H1 (cell line): ENCODE measurements at regions not wholly inside any gene's neighbourhood (a gene's known extent, or its start where the extent isn't known, plus 50 kb on each side); places are given as distances from the start of the nearest gene placed in this dataset.

Source experiments
- CTCF ChIA-PET: fragments of 300-600 bp; sonication (Branson Sonifier 250); formaldehyde crosslinking; loops from one replicate; lab custom pipeline; 2021; ENCODE audit not compliant: partially characterized antibody; lab: Charles Lee
- POLR2A ChIA-PET: fragments of 300-600 bp; sonication (Branson Sonifier 250); formaldehyde crosslinking; loops from one replicate; lab custom pipeline; 2021; ENCODE audit warnings: inconsistent platforms; ENCODE audit not compliant: partially characterized antibody; lab: Charles Lee
- DNase-seq, 2 experiments: peaks; one replicate each; pipeline versions ENCODE4 v3.0.0 to v3.0.0-alpha.2; 2010 to 2022; ENCODE audit warnings: low spot score in 2 of 2, low read depth in 1 of 2, mixed read lengths in 1 of 2
- FAIRE-seq: peaks from 2 replicates; lab custom pipeline; 2011; peaks lifted over from hg19 to GRCh38; lab: Jason Lieb, UNC
- H2AFZ ChIP-seq: 2 replicates; pipeline ENCODE4 v1.8.1; 2012; ENCODE audit warnings: low read length, inconsistent platforms
- H2AK5ac ChIP-seq: 2 replicates; pipeline ENCODE4 v1.6.1; 2013; ENCODE audit warnings: low read depth, low read length
- H2BK120ac ChIP-seq: replicated peaks from 2 replicates; pipeline ENCODE3; 2013; ENCODE audit warnings: low read depth, low read length, inconsistent platforms
- H2BK12ac ChIP-seq: 2 replicates; pipeline ENCODE4 v1.6.1; 2013; ENCODE audit warnings: low read depth, low read length
- H2BK15ac ChIP-seq: 2 replicates; pipeline ENCODE4 v1.6.1; 2013; ENCODE audit warnings: low read length
- H2BK20ac ChIP-seq: 2 replicates; pipeline ENCODE4 v1.6.1; 2013; ENCODE audit warnings: low read length
- H2BK5ac ChIP-seq: 2 replicates; pipeline ENCODE4 v1.6.1; 2013; ENCODE audit warnings: low read depth, low read length
- H3K14ac ChIP-seq: 2 replicates; pipeline ENCODE4 v1.6.1; 2013; ENCODE audit warnings: inconsistent platforms; ENCODE audit not compliant: insufficient read length
- H3K18ac ChIP-seq: 2 replicates; pipeline ENCODE4 v1.6.1; 2013; ENCODE audit warnings: low read length; ENCODE audit errors: extremely low read depth
- H3K23ac ChIP-seq: 2 replicates; pipeline ENCODE4 v1.6.1; 2013; ENCODE audit warnings: inconsistent platforms; ENCODE audit not compliant: insufficient read length
- H3K23me2 ChIP-seq: 2 replicates; pipeline ENCODE4 v1.6.1; 2013; ENCODE audit warnings: low read depth, low read length
- H3K27ac ChIP-seq: 2 replicates; pipeline ENCODE4 v1.6.1; 2011; ENCODE audit warnings: low read depth, low read length, inconsistent platforms
- H3K27me3 ChIP-seq, 4 experiments: replicated peaks in 1 of 4; 1 replicate in 1 of 4; 2 replicates in 3 of 4; pipeline versions ENCODE4 v1.6.1 to v1.8.1; 2011 to 2013; ENCODE audit warnings: low read length in 3 of 4, mild to moderate bottlenecking in 3 of 4, inconsistent platforms in 2 of 4, mixed read lengths in 2 of 4, moderate library complexity in 1 of 4; ENCODE audit not compliant: control insufficient read depth in 3 of 4, insufficient read depth in 3 of 4; ENCODE audit errors: extremely low read depth in 1 of 4
- H3K36me3 ChIP-seq, 4 experiments: 2 replicates each; pipeline versions ENCODE4 v1.6.1 to v1.8.1; 2011 to 2013; ENCODE audit warnings: mild to moderate bottlenecking in 4 of 4, low read length in 3 of 4, moderate library complexity in 2 of 4, control low read depth in 1 of 4, inconsistent platforms in 1 of 4; ENCODE audit not compliant: insufficient read depth in 4 of 4, control insufficient read depth in 2 of 4
- H3K4ac ChIP-seq: replicated peaks from 2 replicates; pipeline ENCODE3; 2013; ENCODE audit warnings: low read length, low read depth, mixed read lengths, inconsistent platforms; ENCODE audit not compliant: insufficient read length
- H3K4me1 ChIP-seq, 4 experiments: replicated peaks in 1 of 4; 1 replicate in 1 of 4; 2 replicates in 3 of 4; pipeline versions ENCODE4 v1.6.1 to v1.8.1; 2011 to 2013; ENCODE audit warnings: low read length in 3 of 4, inconsistent platforms in 2 of 4, mixed read lengths in 1 of 4; ENCODE audit not compliant: insufficient read depth in 4 of 4, control insufficient read depth in 3 of 4
- H3K4me2 ChIP-seq, 2 experiments: 2 replicates each; pipeline versions ENCODE4 v1.6.1 to v1.8.1; 2011 to 2013; ENCODE audit warnings: low read depth in 2 of 2, low read length in 2 of 2, control low read depth in 1 of 2, inconsistent platforms in 1 of 2, mild to moderate bottlenecking in 1 of 2; ENCODE audit not compliant: insufficient read depth in 1 of 2
- H3K4me3 ChIP-seq, 4 experiments: fragments of 200-600, 300-600 bp in 1 of 4; sonication (generic), shearing (Covaris generic), sonication (Bioruptor Twin) in 1 of 4; 2 replicates each; pipeline versions ENCODE4 v1.5.1 to v1.8.1; 2011 to 2016; ENCODE audit warnings: low read length in 4 of 4, low read depth in 3 of 4, control low read depth in 2 of 4, inconsistent platforms in 2 of 4, mild to moderate bottlenecking in 2 of 4, mixed read lengths in 1 of 4, moderate library complexity in 1 of 4; ENCODE audit not compliant: insufficient read depth in 2 of 4; ENCODE audit errors: extremely low read depth in 1 of 4
- H3K56ac ChIP-seq: replicated peaks from 2 replicates; pipeline ENCODE3; 2013; ENCODE audit warnings: low read depth, mild to moderate bottlenecking, mixed read lengths, low read length, inconsistent platforms; ENCODE audit not compliant: insufficient read length
- H3K79me1 ChIP-seq: 2 replicates; pipeline ENCODE4 v1.6.1; 2013; ENCODE audit warnings: low read depth, low read length, control low read depth
- H3K79me2 ChIP-seq, 2 experiments: 2 replicates each; pipeline versions ENCODE4 v1.6.1 to v1.8.1; 2012 to 2013; ENCODE audit warnings: low read length in 2 of 2, mild to moderate bottlenecking in 2 of 2, inconsistent platforms in 1 of 2; ENCODE audit not compliant: insufficient read depth in 2 of 2, control insufficient read depth in 1 of 2
- H3K9ac ChIP-seq, 4 experiments: replicated peaks in 1 of 4; 1 replicate in 1 of 4; 2 replicates in 3 of 4; pipeline versions ENCODE4 v1.6.1 to v1.8.1; 2011 to 2013; ENCODE audit warnings: low read depth in 3 of 4, low read length in 3 of 4, control low read depth in 2 of 4, mild to moderate bottlenecking in 2 of 4, moderate library complexity in 2 of 4, inconsistent platforms in 1 of 4; ENCODE audit errors: extremely low read depth in 1 of 4
- H3K9me3 ChIP-seq, 2 experiments: 2 replicates each; pipeline versions ENCODE4 v1.6.1 to v1.8.1; 2012 to 2013; ENCODE audit warnings: mild to moderate bottlenecking in 2 of 2, moderate library complexity in 2 of 2, control low read depth in 1 of 2, inconsistent platforms in 1 of 2, low read depth in 1 of 2, low read length in 1 of 2, mixed read lengths in 1 of 2; ENCODE audit not compliant: insufficient read depth in 2 of 2
- H4K20me1 ChIP-seq, 2 experiments: replicated peaks in 1 of 2; 2 replicates each; pipeline versions ENCODE3 to v1.8.1; 2011 to 2013; ENCODE audit warnings: inconsistent platforms in 2 of 2, low read length in 2 of 2, mild to moderate bottlenecking in 1 of 2; ENCODE audit not compliant: insufficient read depth in 2 of 2, control insufficient read depth in 1 of 2
- H4K5ac ChIP-seq: 2 replicates; pipeline ENCODE4 v1.6.1; 2013; ENCODE audit warnings: low read length, low read depth, mixed read lengths, inconsistent platforms; ENCODE audit not compliant: insufficient read length
- H4K8ac ChIP-seq: 2 replicates; pipeline ENCODE4 v1.8.0; 2013; ENCODE audit warnings: mild to moderate bottlenecking, moderate library complexity, low read length, inconsistent platforms; ENCODE audit not compliant: insufficient read depth; ENCODE audit errors: extremely low read depth
- H4K91ac ChIP-seq: replicated peaks from 2 replicates; pipeline ENCODE3; 2013; ENCODE audit warnings: low read length, mixed read lengths, inconsistent platforms; ENCODE audit not compliant: insufficient read length
- ATF3 ChIP-seq: IDR thresholded peaks from 2 replicates; pipeline ENCODE4 v1.6.1; 2011; ENCODE audit warnings: low read depth, mild to moderate bottlenecking, low read length; ENCODE audit not compliant: insufficient read depth
- BACH1 ChIP-seq: IDR thresholded peaks from 2 replicates; pipeline ENCODE4 v1.6.1; 2012; ENCODE audit warnings: low read length, improper control_type of control experiment
- CEBPB ChIP-seq: IDR thresholded peaks from 2 replicates; pipeline ENCODE4 v1.6.1; 2012; ENCODE audit warnings: low read depth, low read length
- E2F6 ChIP-seq: IDR thresholded peaks from 2 replicates; pipeline ENCODE4 v1.6.1; 2012; ENCODE audit warnings: inconsistent platforms
- EP300 ChIP-seq, 2 experiments: IDR thresholded peaks; 1 replicate in 1 of 2; 2 replicates in 1 of 2; pipeline ENCODE4 v1.6.1; 2011 to 2012; ENCODE audit warnings: low read depth in 2 of 2, low read length in 2 of 2, mild to moderate bottlenecking in 2 of 2, borderline replicate concordance in 1 of 2, inconsistent platforms in 1 of 2, moderate library complexity in 1 of 2
- JUN ChIP-seq: IDR thresholded peaks from 2 replicates; pipeline ENCODE4 v1.6.1; 2011; ENCODE audit warnings: low read depth, mild to moderate bottlenecking, improper control_type of control experiment, low read length
- MAFK ChIP-seq: IDR thresholded peaks from 2 replicates; pipeline ENCODE4 v1.6.1; 2012; ENCODE audit warnings: low read depth, mild to moderate bottlenecking, improper control_type of control experiment, low read length
- MAX ChIP-seq: IDR thresholded peaks from 2 replicates; pipeline ENCODE4 v1.6.1; 2012; ENCODE audit warnings: inconsistent platforms
- POLR2AphosphoS5 ChIP-seq: IDR thresholded peaks from 2 replicates; pipeline ENCODE4 v1.6.1; 2011; ENCODE audit warnings: low read depth, low read length
- SIRT6 ChIP-seq: IDR thresholded peaks from one replicate; pipeline ENCODE4 v1.7.1; 2012; ENCODE audit warnings: low read length, inconsistent platforms
- WGBS, 2 experiments: shearing (Covaris generic) in 1 of 2; methylation state at CpG; one replicate each; pipeline versions ENCODE4 v1.1.6 to v1.1.7; 2013 to 2015; ENCODE audit warnings: low lambda C conversion rate in 2 of 2, mixed read lengths in 2 of 2, inconsistent platforms in 1 of 2, low coverage in 1 of 2, missing lambda C conversion rate in 1 of 2; ENCODE audit not compliant: insufficient replicate concordance in 2 of 2, insufficient coverage in 1 of 2, insufficient read length in 1 of 2; ENCODE audit errors: extremely low coverage in 1 of 2, missing lambda C conversion rate in 1 of 2; 5-methylcytosine and 5-hydroxymethylcytosine counted together

GRCh38 chr3:137349557-137350348 is 392.0 kb downstream of the IL20RB start:
- Histone ChIP-seq H2BK12ac (no peak overlapping the region), H3K56ac (no peak overlapping the region), H3K23me2 (no peaks in the 10 kb centered on the region), H3K4ac (no peak overlapping the region), H3K27me3 (no peaks in the 10 kb centered on the region), H2AK5ac (no peak overlapping the region), H4K5ac (no peak overlapping the region), H4K8ac (no peak overlapping the region), H3K14ac (no peak overlapping the region), H3K18ac (no peak overlapping the region), H2BK20ac (no peak overlapping the region), H3K23ac (no peak overlapping the region), H2AFZ (no peak overlapping the region), H3K79me2 (no peaks in the 10 kb centered on the region), H3K79me1 (no peaks in the 10 kb centered on the region), H3K4me2 (no peak overlapping the region), H3K4me3 (no peak overlapping the region), H3K9me3 (no peaks in the 10 kb centered on the region), H2BK15ac (no peak overlapping the region), H3K9ac (no peak overlapping the region), H3K27ac (no peak overlapping the region), H4K20me1 (no peaks in the 10 kb centered on the region), H3K4me1 (no peaks in the 10 kb centered on the region), H2BK5ac (no peak overlapping the region), H4K91ac (no peak overlapping the region), H3K36me3 (no peaks in the 10 kb centered on the region), H2BK120ac (no peak overlapping the region)
- WGBS, 2 experiments: 89% methylated on average over 8 of the region's 8 CpGs; no CpG with 5 or more reads in 1 of the 2 experiments
- DNase-seq (no peak), FAIRE-seq (no peak)
- POLR2A ChIA-PET: no interaction called here
- CTCF ChIA-PET: interaction anchor here (0.6 to 1.3 kb wide), 4 partner anchors 11 to 1954 kb away, joined by 3 to 4 read pairs (median 3); no protein-coding TSS in a partner anchor
- TF ChIP-seq POLR2AphosphoS5: no peak
- no peak for TF ChIP-seq BACH1
- TF ChIP-seq CEBPB: no peak
- TF ChIP-seq ATF3: no peak
- no peak for TF ChIP-seq E2F6
- no peak for TF ChIP-seq EP300 (IDR thresholded peaks at IDR 0.05; ENCODE audit: borderline replicate concordance in 1 of 2, low read depth in 2 of 2, low read length in 2 of 2)
- no peak for TF ChIP-seq MAFK
- no peak for TF ChIP-seq JUN
- no peak for TF ChIP-seq MAX
- no peak for TF ChIP-seq SIRT6
